ENCODE measurements at regions not wholly inside any gene's neighbourhood (a gene's known extent, or its start where the extent isn't known, plus 50 kb on each side); places are given as distances from the start of the nearest gene placed in this dataset.

- H2AFZ ChIP-seq (ENCODE audit: low read length) = no peak overlapping the region
- no peaks in the 10 kb centered on the region for H3K4me1 ChIP-seq (ENCODE audit: insufficient read depth, low read length)
- in situ Hi-C loops (cut with HindIII; ENCODE audit: extremely low pct_ligation_motif_present, low pct_unique_long_range_greater_than_20kb) = no loop called here
- H3K36me3 ChIP-seq (replicated peaks in 1 of 2; ENCODE audit: control insufficient read depth in 1 of 2, insufficient read depth in 2 of 2, low read length in 2 of 2) = no peaks in the 10 kb centered on the region
- no peaks in the 10 kb centered on the region for H3K79me2 ChIP-seq (ENCODE audit: insufficient read depth, low read length)
- H3K27me3 ChIP-seq (ENCODE audit: control insufficient read depth in 1 of 2, insufficient read depth in 2 of 2, low read length in 2 of 2) = no peaks in the 10 kb centered on the region; a peak in 1 of 5 replicates
- no peak overlapping the region for H3K27ac ChIP-seq (ENCODE audit: extremely low read length, insufficient read depth, low read length)
- DNase-seq (ENCODE audit: low spot score) (no peak), ATAC-seq (no peak), FAIRE-seq (no peak)
- intact Hi-C loops (cut with micrococcal nuclease; ENCODE audit: unreplicated experiment) = no loop called here
- ChIA-PET POLR2A (no interaction called here), CTCF (ENCODE audit: low intra/inter-chr PET ratio, low total read pairs) (no interaction called here)
- no peaks in the 10 kb centered on the region for H4K20me1 ChIP-seq (ENCODE audit: insufficient read depth, low read length)
- H3K9me3 ChIP-seq (ENCODE audit: low read length) = peaks cover 5% of the 10 kb centered on the region; the same call in 1 of the 2 replicates
- no TSS peak for BruUV-seq (replicated peaks)
- 46% methylated on average over 19 of the region's 19 CpGs for WGBS (ENCODE audit: low lambda C conversion rate)
- H3K4me2 ChIP-seq (ENCODE audit: low read depth, low read length) = no peak overlapping the region
- no peak overlapping the region for H3K4me3 ChIP-seq (replicated peaks in 1 of 3; ENCODE audit: insufficient read depth in 1 of 3, low read depth in 2 of 3, low read length in 3 of 3)
- H3K9ac ChIP-seq (ENCODE audit: insufficient read depth, low read depth, low read length) = no peak overlapping the region
- TF ChIP-seq ZNF407 (CRISPR knock-in tag; IDR thresholded peaks at IDR 0.05; ENCODE audit: not compliant biosample characterization) = no peak
- TF ChIP-seq EEA1 (CRISPR knock-in tag; IDR thresholded peaks at IDR 0.05; ENCODE audit: borderline replicate concordance) = no peak
- no peak for TF ChIP-seq TBP (CRISPR knock-in tag; IDR thresholded peaks at IDR 0.05)
- TF ChIP-seq HOXA7 (CRISPR knock-in tag; IDR thresholded peaks at IDR 0.05) = no peak
- TF ChIP-seq SUZ12 (IDR thresholded peaks at IDR 0.05; ENCODE audit: low read depth, low read length) = no peak
- TF ChIP-seq HOXA9 (CRISPR knock-in tag; IDR thresholded peaks at IDR 0.05; ENCODE audit: borderline replicate concordance) = no peak
- no peak for TF ChIP-seq ZNF570 (CRISPR knock-in tag; IDR thresholded peaks at IDR 0.05; ENCODE audit: borderline replicate concordance)
- TF ChIP-seq CEBPB (IDR thresholded peaks at IDR 0.05; ENCODE audit: borderline replicate concordance, low read depth, low read length) = no peak
- TF ChIP-seq ZNF460 (CRISPR knock-in tag; IDR thresholded peaks at IDR 0.05; ENCODE audit: borderline replicate concordance) = no peak
- no peak for TF ChIP-seq TRAFD1 (CRISPR knock-in tag; IDR thresholded peaks at IDR 0.05; ENCODE audit: borderline replicate concordance)
These were observed 119.8 kb upstream of the CDH13 start for GRCh38 chr16:82506692-82507670.
